Sigmoid colon (tissue), 6 donors: ENCODE measurements at regions not wholly inside any gene's neighbourhood (a gene's known extent, or its start where the extent isn't known, plus 50 kb on each side); places are given as distances from the start of the nearest gene placed in this dataset.
A peak's percentile ranks its signal among the peaks of the same experiment; 100 is the strongest.
"Not testable (repeated sequence)": the region's sequence is repeated elsewhere in the genome, so short reads cannot be mapped to it uniquely, and the experiment has no call there.

Source experiments
- DNase-seq: peaks from one replicate; pipeline ENCODE4 v3.0.0-alpha.2; 2019
- H3K27ac ChIP-seq, 4 donors: fragments of 200-600 bp; sonication (generic); one replicate each; pipeline ENCODE4 v1.5.1; 2016 to 2019; ENCODE audit warnings: mild to moderate bottlenecking in 1 of 4
- H3K27me3 ChIP-seq, 3 donors: fragments of 200-600 bp; sonication (generic); one replicate each; pipeline ENCODE4 v1.5.1; 2019; ENCODE audit warnings: mild to moderate bottlenecking in 1 of 3
- H3K36me3 ChIP-seq, 4 donors: fragments of 200-600 bp; sonication (generic); one replicate each; pipeline ENCODE4 v1.5.1; 2016 to 2019
- H3K4me1 ChIP-seq, 4 donors: fragments of 200-600 bp; sonication (generic); one replicate each; pipeline ENCODE4 v1.5.1; 2017 to 2019
- H3K4me3 ChIP-seq, 4 donors: fragments of 200-600 bp; sonication (generic); one replicate each; pipeline ENCODE4 v1.5.1; 2017 to 2019; ENCODE audit warnings: mild to moderate bottlenecking in 2 of 4, moderate library complexity in 1 of 4
- H3K9me3 ChIP-seq, 4 donors: fragments of 200-600 bp in 3 of 4; sonication (generic) in 3 of 4; one replicate each; pipeline versions ENCODE4 v1.5.1 to v1.6.1; 2013 to 2019
- EP300 ChIP-seq, 4 donors: sonication (generic); formaldehyde crosslinking; IDR thresholded peaks; one replicate each; pipeline ENCODE4 v1.6.1; 2017; ENCODE audit warnings: antibody characterized with exemption in 4 of 4
- POLR2A ChIP-seq, 2 donors: fragments of 450-650 bp; IDR thresholded peaks; one replicate each; pipeline ENCODE4 v1.6.1; 2016; ENCODE audit warnings: antibody characterized with exemption in 2 of 2, mild to moderate bottlenecking in 2 of 2, moderate library complexity in 2 of 2
- POLR2AphosphoS5 ChIP-seq, 4 donors: sonication (generic); formaldehyde crosslinking; IDR thresholded peaks; one replicate each; pipeline ENCODE4 v1.6.1; 2017; ENCODE audit warnings: antibody characterized with exemption in 4 of 4
- WGBS, 2 donors: extraction: QIAGEN DNeasy Blood & Tissue Kit; methylation state at CpG; one replicate each; pipeline ENCODE4 v1.1.7; 2013; 5-methylcytosine and 5-hydroxymethylcytosine counted together
- intact Hi-C: fragments of 100-400 bp; cut with DNase I; formaldehyde crosslinking; loops from one replicate; pipeline ENCODE4 v1.15.1; 2023
- TF ChIP-seq, protein P1 (sequence below), 4 experiments: fragments of 450-650 bp in 3 of 4; fragments of 200-600 bp in 1 of 4; IDR thresholded peaks; one replicate each; pipeline ENCODE4 v1.5.1; 2016 to 2019; ENCODE audit warnings: antibody characterized with exemption in 4 of 4, mild to moderate bottlenecking in 3 of 4, moderate library complexity in 2 of 4
- donor health status: healthy with polysubstance abuse.
- donor health status: healthy.

- no peak overlapping the region for H3K4me3 ChIP-seq
These were observed 141.7 kb downstream of the ARL4C start for GRCh38 chr2:234355021-234355720.

DNA sequence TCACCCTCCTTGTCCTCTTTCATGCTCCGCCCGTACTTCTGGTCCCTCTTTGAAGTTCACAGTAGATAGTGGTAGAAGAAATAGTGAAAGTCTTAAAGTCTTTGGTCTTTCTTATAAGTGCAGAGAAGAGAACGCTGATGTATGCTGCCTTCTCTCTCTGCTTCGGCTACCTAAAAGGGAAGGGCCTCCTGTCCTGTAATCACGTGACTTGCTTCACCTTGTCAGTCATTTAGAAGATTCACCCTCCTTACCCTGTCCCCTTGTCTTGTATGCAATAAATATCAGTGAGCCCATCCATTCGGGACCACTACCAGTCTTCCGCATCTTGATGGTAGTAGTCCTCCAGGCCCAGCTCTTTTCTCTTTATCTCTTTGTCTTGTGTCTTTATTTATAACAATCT is 144.6 kb downstream of the ARL4C start:
- no peak overlapping the region for H3K4me3 ChIP-seq
- WGBS, 2 donors, result 96% methylated on average over 7 of the region's 7 CpGs

More at GRCh38 chr2:234355021-234355720, 141.7 kb downstream of the ARL4C start:
- no peak for DNase-seq
- no peaks in the 10 kb centered on the region for H3K9me3 ChIP-seq
- no peak for TF ChIP-seq EP300 (IDR thresholded peaks at IDR 0.05)
- TF ChIP-seq POLR2AphosphoS5 (IDR thresholded peaks at IDR 0.05), result no peak
- TF ChIP-seq, protein P1, sequence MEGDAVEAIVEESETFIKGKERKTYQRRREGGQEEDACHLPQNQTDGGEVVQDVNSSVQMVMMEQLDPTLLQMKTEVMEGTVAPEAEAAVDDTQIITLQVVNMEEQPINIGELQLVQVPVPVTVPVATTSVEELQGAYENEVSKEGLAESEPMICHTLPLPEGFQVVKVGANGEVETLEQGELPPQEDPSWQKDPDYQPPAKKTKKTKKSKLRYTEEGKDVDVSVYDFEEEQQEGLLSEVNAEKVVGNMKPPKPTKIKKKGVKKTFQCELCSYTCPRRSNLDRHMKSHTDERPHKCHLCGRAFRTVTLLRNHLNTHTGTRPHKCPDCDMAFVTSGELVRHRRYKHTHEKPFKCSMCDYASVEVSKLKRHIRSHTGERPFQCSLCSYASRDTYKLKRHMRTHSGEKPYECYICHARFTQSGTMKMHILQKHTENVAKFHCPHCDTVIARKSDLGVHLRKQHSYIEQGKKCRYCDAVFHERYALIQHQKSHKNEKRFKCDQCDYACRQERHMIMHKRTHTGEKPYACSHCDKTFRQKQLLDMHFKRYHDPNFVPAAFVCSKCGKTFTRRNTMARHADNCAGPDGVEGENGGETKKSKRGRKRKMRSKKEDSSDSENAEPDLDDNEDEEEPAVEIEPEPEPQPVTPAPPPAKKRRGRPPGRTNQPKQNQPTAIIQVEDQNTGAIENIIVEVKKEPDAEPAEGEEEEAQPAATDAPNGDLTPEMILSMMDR (IDR thresholded peaks at IDR 0.05), result no peak
- no peak for TF ChIP-seq POLR2A (IDR thresholded peaks at IDR 0.05)
- intact Hi-C loops, result no loop called here
- no peaks in the 10 kb centered on the region for H3K4me1 ChIP-seq
- H3K27ac ChIP-seq, result no peak overlapping the region
- no peaks in the 10 kb centered on the region for H3K36me3 ChIP-seq
- WGBS, 2 donors, result 43 to 70% methylated on average over 12 of the region's 12 CpGs
- no peaks in the 10 kb centered on the region for H3K27me3 ChIP-seq

GRCh38 chr2:234351866-234352265 is 145.0 kb downstream of the ARL4C start:
- DNase-seq, H3K4me3 ChIP-seq, H3K36me3 ChIP-seq, intact Hi-C loops, H3K4me1 ChIP-seq, H3K9me3 ChIP-seq, H3K27ac ChIP-seq, H3K27me3 ChIP-seq: not testable (repeated sequence)
- 97% methylated on average over 10 of the region's 10 CpGs for WGBS, 2 donors

More for the DNA sequence above, 144.6 kb downstream of the ARL4C start:
- H3K4me1 ChIP-seq, result no peaks in the 10 kb centered on the region
- intact Hi-C loops, result no loop called here
- H3K27ac ChIP-seq, result no peak overlapping the region
- TF ChIP-seq, protein P1 (IDR thresholded peaks at IDR 0.05), result no peak
- TF ChIP-seq POLR2A (IDR thresholded peaks at IDR 0.05), result no peak
- TF ChIP-seq POLR2AphosphoS5 (IDR thresholded peaks at IDR 0.05), result no peak
- no peak for TF ChIP-seq EP300 (IDR thresholded peaks at IDR 0.05)
- no peaks in the 10 kb centered on the region for H3K27me3 ChIP-seq
- no peak for DNase-seq
- H3K36me3 ChIP-seq, result no peaks in the 10 kb centered on the region
- H3K9me3 ChIP-seq, result no peaks in the 10 kb centered on the region

GRCh38 chr2:234348081-234348480 is 148.8 kb downstream of the ARL4C start:
- no peaks in the 10 kb centered on the region for H3K9me3 ChIP-seq
- intact Hi-C loops, result no loop called here
- H3K4me3 ChIP-seq, result no peak overlapping the region
- no peak overlapping the region for H3K27ac ChIP-seq
- TF ChIP-seq POLR2AphosphoS5 (IDR thresholded peaks at IDR 0.05) (peak in 1 of 4 donors; percentile 25), POLR2A (IDR thresholded peaks at IDR 0.05) (no peak), EP300 (IDR thresholded peaks at IDR 0.05) (peak in 1 of 4 donors; percentile 52)
- TF ChIP-seq, protein P1 (IDR thresholded peaks at IDR 0.05), result no peak
- 71 to 79% methylated on average over 9 of the region's 9 CpGs for WGBS, 2 donors
- no peaks in the 10 kb centered on the region for H3K27me3 ChIP-seq
- H3K4me1 ChIP-seq, result no peaks in the 10 kb centered on the region
- DNase-seq, result no peak
- H3K36me3 ChIP-seq, result no peaks in the 10 kb centered on the region

GRCh38 chr2:234345921-234346320 is 151.0 kb downstream of the ARL4C start:
- Histone ChIP-seq H3K4me3 (no peak overlapping the region), H3K4me1 (no peaks in the 10 kb centered on the region), H3K27ac (no peak overlapping the region), H3K9me3 (no peaks in the 10 kb centered on the region), H3K36me3 (no peaks in the 10 kb centered on the region), H3K27me3 (no peaks in the 10 kb centered on the region)
- intact Hi-C loops, result no loop called here
- TF ChIP-seq EP300 (IDR thresholded peaks at IDR 0.05) (no peak), POLR2A (IDR thresholded peaks at IDR 0.05) (no peak), POLR2AphosphoS5 (IDR thresholded peaks at IDR 0.05) (no peak)
- TF ChIP-seq, protein P1 (IDR thresholded peaks at IDR 0.05), result no peak
- WGBS, 2 donors, result 92 to 94% methylated on average over 5 of the region's 5 CpGs
- DNase-seq, result no peak
